Lung (tissue), 11 donors: ENCODE measurements at regions not wholly inside any gene's neighbourhood (a gene's known extent, or its start where the extent isn't known, plus 50 kb on each side); places are given as distances from the start of the nearest gene placed in this dataset.

Source experiments
- ATAC-seq: fragments of 200-7000 bp; cut with Tn5 transposase; one replicate; pipeline ENCODE4 v1.9.1; 2020; ENCODE audit warnings: moderate number of reproducible peaks; ENCODE audit not compliant: insufficient read depth, low FRiP score
- DNase-seq, 3 donors: peaks; one replicate each; pipeline ENCODE4 v3.0.0-alpha.2; 2013 to 2017
- H3K27ac ChIP-seq, 2 donors: one replicate each; pipeline ENCODE4 v1.5.1; 2013; ENCODE audit warnings: mild to moderate bottlenecking in 2 of 2, moderate library complexity in 2 of 2, control low read depth in 1 of 2, inconsistent platforms in 1 of 2, low read depth in 1 of 2, low read length in 1 of 2
- H3K27me3 ChIP-seq, 3 donors: one replicate each; pipeline ENCODE4 v1.5.1; 2013; ENCODE audit warnings: low read length in 2 of 3; ENCODE audit not compliant: control insufficient read depth in 3 of 3, insufficient read depth in 3 of 3
- H3K36me3 ChIP-seq, 4 donors: one replicate each; pipeline ENCODE4 v1.5.1; 2013; ENCODE audit warnings: low read length in 4 of 4, mild to moderate bottlenecking in 1 of 4, moderate library complexity in 1 of 4; ENCODE audit not compliant: control insufficient read depth in 4 of 4, insufficient read depth in 4 of 4
- H3K4me1 ChIP-seq, 5 donors: one replicate each; pipeline ENCODE4 v1.5.1; 2013; ENCODE audit warnings: low read length in 5 of 5, mild to moderate bottlenecking in 2 of 5, moderate library complexity in 1 of 5; ENCODE audit not compliant: control insufficient read depth in 5 of 5, insufficient read depth in 5 of 5
- H3K4me3 ChIP-seq: one replicate; pipeline ENCODE4 v1.5.1; 2013; ENCODE audit warnings: mild to moderate bottlenecking, control low read depth, moderate library complexity
- H3K9ac ChIP-seq, 2 donors: one replicate each; pipeline ENCODE4 v1.5.1; 2013; ENCODE audit warnings: low read length in 2 of 2, control low read depth in 1 of 2; ENCODE audit not compliant: insufficient read depth in 1 of 2
- H3K9me3 ChIP-seq, 4 donors: one replicate each; pipeline ENCODE4 v1.5.1; 2013; ENCODE audit warnings: low read length in 3 of 4, mild to moderate bottlenecking in 1 of 4, moderate library complexity in 1 of 4; ENCODE audit not compliant: control insufficient read depth in 4 of 4, insufficient read depth in 3 of 4
- WGBS, 2 donors: extraction: QIAGEN DNeasy Blood & Tissue Kit; methylation state at CpG; one replicate each; pipeline ENCODE4 v1.1.7; 2013; 5-methylcytosine and 5-hydroxymethylcytosine counted together
- TF ChIP-seq, protein P1 (sequence below): IDR thresholded peaks from 2 replicates; pipeline ENCODE4 v1.5.1; 2012; ENCODE audit warnings: mild to moderate bottlenecking; ENCODE audit errors: control extremely low read depth, extremely low read depth
- donor health status: control.
- donor health status: control.
- donor health status: Bipolar disorder and iron deficiency.
- donor health status: healthy.
- donor health status: DM: yes; HTN: yes; CAD: no.

- H3K27ac ChIP-seq = no peak overlapping the region
- DNase-seq = peak in 2 of 3 donors; percentile 16 to 35
- no peak for ATAC-seq
- H3K36me3 ChIP-seq = no peaks in the 10 kb centered on the region
- peaks cover 0 to 34% (median 3%) of the 10 kb centered on the region in 5 donors for H3K4me1 ChIP-seq
- H3K27me3 ChIP-seq = peaks cover 0 to 2% (median 0%) of the 10 kb centered on the region in 3 donors
- no peaks in the 10 kb centered on the region for H3K9me3 ChIP-seq
- 86% methylated on average over 2 of the region's 2 CpGs for WGBS, 2 donors
- H3K9ac ChIP-seq = no peak overlapping the region
- H3K4me3 ChIP-seq = no peak overlapping the region
- TF ChIP-seq, protein P1, sequence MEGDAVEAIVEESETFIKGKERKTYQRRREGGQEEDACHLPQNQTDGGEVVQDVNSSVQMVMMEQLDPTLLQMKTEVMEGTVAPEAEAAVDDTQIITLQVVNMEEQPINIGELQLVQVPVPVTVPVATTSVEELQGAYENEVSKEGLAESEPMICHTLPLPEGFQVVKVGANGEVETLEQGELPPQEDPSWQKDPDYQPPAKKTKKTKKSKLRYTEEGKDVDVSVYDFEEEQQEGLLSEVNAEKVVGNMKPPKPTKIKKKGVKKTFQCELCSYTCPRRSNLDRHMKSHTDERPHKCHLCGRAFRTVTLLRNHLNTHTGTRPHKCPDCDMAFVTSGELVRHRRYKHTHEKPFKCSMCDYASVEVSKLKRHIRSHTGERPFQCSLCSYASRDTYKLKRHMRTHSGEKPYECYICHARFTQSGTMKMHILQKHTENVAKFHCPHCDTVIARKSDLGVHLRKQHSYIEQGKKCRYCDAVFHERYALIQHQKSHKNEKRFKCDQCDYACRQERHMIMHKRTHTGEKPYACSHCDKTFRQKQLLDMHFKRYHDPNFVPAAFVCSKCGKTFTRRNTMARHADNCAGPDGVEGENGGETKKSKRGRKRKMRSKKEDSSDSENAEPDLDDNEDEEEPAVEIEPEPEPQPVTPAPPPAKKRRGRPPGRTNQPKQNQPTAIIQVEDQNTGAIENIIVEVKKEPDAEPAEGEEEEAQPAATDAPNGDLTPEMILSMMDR = no peak
Measured at GRCh38 chr2:150284116-150284515, 203.4 kb downstream of the RND3 start.

- H3K4me1 ChIP-seq = peaks cover 2 to 34% (median 3%) of the 10 kb centered on the region in 5 donors
- no peaks in the 10 kb centered on the region for H3K36me3 ChIP-seq
- H3K27me3 ChIP-seq = peaks cover 0 to 5% (median 0%) of the 10 kb centered on the region in 3 donors
- no peak overlapping the region for H3K4me3 ChIP-seq
- DNase-seq (peak; percentile 79 to 96 (median 93)), ATAC-seq (peak; percentile 56)
- TF ChIP-seq, protein P1 = no peak
- H3K27ac ChIP-seq = no peak overlapping the region
- no peaks in the 10 kb centered on the region for H3K9me3 ChIP-seq
- 60 to 64% methylated on average over 2 of the region's 2 CpGs for WGBS, 2 donors
- H3K9ac ChIP-seq = no peak overlapping the region
Measured at GRCh38 chr2:150282771-150283371, 204.6 kb downstream of the RND3 start.

DNA sequence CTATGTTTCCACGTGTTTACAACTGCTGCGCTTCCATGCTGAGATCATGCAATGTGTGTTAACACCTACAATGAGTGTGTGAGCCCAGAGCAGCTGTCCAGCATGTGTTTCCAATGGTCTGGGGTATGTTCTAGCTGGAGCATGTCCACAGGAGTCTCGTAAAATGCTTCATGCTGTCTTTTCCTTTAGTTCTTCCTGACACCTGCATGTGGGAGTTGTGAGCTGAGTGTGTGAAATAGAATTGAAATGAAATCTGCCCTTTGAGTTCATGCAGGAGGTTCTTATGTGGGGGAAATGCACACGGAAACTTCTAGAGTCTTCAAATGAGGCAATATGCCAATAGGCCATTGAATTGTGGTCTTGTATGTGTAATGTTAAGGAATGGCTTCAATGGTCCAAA is 205.1 kb downstream of the RND3 start:
- H3K4me3 ChIP-seq = no peak overlapping the region
- no peak for ATAC-seq

More for the DNA sequence above, 205.1 kb downstream of the RND3 start:
- 84 to 87% methylated on average over 4 of the region's 4 CpGs for WGBS, 2 donors
- peaks cover 0 to 5% (median 0%) of the 10 kb centered on the region in 3 donors for H3K27me3 ChIP-seq
- H3K9me3 ChIP-seq = no peaks in the 10 kb centered on the region
- DNase-seq = no peak
- TF ChIP-seq, protein P1 = no peak
- no peaks in the 10 kb centered on the region for H3K36me3 ChIP-seq
- peaks cover 2 to 34% (median 3%) of the 10 kb centered on the region in 5 donors for H3K4me1 ChIP-seq
- no peak overlapping the region for H3K27ac ChIP-seq
- no peak overlapping the region for H3K9ac ChIP-seq
